Esophagus (tissue), 2 donors: ENCODE measurements at regions not wholly inside any gene's neighbourhood (a gene's known extent, or its start where the extent isn't known, plus 50 kb on each side); places are given as distances from the start of the nearest gene placed in this dataset.
"Not testable (repeated sequence)": the region's sequence is repeated elsewhere in the genome, so short reads cannot be mapped to it uniquely, and the experiment has no call there.

Experiments used
- H3K27ac ChIP-seq, 2 donors: one replicate each; pipeline ENCODE4 v1.5.1; 2013; ENCODE audit warnings: low read depth in 2 of 2, mild to moderate bottlenecking in 2 of 2, inconsistent platforms in 1 of 2, low read length in 1 of 2, moderate library complexity in 1 of 2
- H3K27me3 ChIP-seq, 2 donors: one replicate each; pipeline ENCODE4 v1.6.1; 2013; ENCODE audit warnings: low read length in 2 of 2, control low read depth in 1 of 2, mild to moderate bottlenecking in 1 of 2; ENCODE audit not compliant: insufficient read depth in 2 of 2, control insufficient read depth in 1 of 2
- H3K36me3 ChIP-seq, 2 donors: one replicate each; pipeline ENCODE4 v1.6.1; 2013; ENCODE audit warnings: low read length in 1 of 2; ENCODE audit not compliant: control insufficient read depth in 2 of 2, insufficient read depth in 2 of 2
- H3K4me1 ChIP-seq, 2 donors: one replicate each; pipeline ENCODE4 v1.6.1; 2013; ENCODE audit warnings: low read length in 1 of 2; ENCODE audit not compliant: control insufficient read depth in 2 of 2, insufficient read depth in 2 of 2
- H3K4me3 ChIP-seq, 2 donors: one replicate each; pipeline ENCODE4 v1.5.1; 2013; ENCODE audit warnings: low read length in 2 of 2, mild to moderate bottlenecking in 2 of 2, low read depth in 1 of 2, moderate library complexity in 1 of 2
- H3K9me3 ChIP-seq, 2 donors: one replicate each; pipeline ENCODE4 v1.6.1; 2013; ENCODE audit warnings: mild to moderate bottlenecking in 2 of 2, low read depth in 1 of 2, low read length in 1 of 2, moderate library complexity in 1 of 2; ENCODE audit not compliant: control insufficient read depth in 2 of 2, insufficient read depth in 1 of 2
- WGBS, 2 donors: extraction: QIAGEN DNeasy Blood & Tissue Kit; methylation state at CpG; one replicate each; pipeline ENCODE4 v1.1.7; 2013; 5-methylcytosine and 5-hydroxymethylcytosine counted together
- donor health status: healthy with polysubstance abuse.
- donor health status: Bipolar disorder and iron deficiency.

- no peak overlapping the region for H3K4me3 ChIP-seq
- no peaks in the 10 kb centered on the region for H3K4me1 ChIP-seq
- H3K36me3 ChIP-seq, result no peaks in the 10 kb centered on the region
- WGBS, 2 donors, result 69 to 82% methylated on average over 1 of the region's 1 CpG
- H3K27me3 ChIP-seq, result no peaks in the 10 kb centered on the region
- H3K9me3 ChIP-seq, result no peaks in the 10 kb centered on the region
- H3K27ac ChIP-seq, result no peak overlapping the region
Measured at GRCh38 chr16:79959226-79959625, 358.7 kb upstream of the MAF start.

- no peaks in the 10 kb centered on the region for H3K36me3 ChIP-seq
- H3K4me3 ChIP-seq, result no peak overlapping the region
- H3K4me1 ChIP-seq, result no peaks in the 10 kb centered on the region
- H3K27ac ChIP-seq, result no peak overlapping the region
- no peaks in the 10 kb centered on the region for H3K27me3 ChIP-seq
- H3K9me3 ChIP-seq, result no peaks in the 10 kb centered on the region
- WGBS, 2 donors, result 66 to 68% methylated on average over 4 of the region's 4 CpGs
Measured at GRCh38 chr16:79954921-79955705, 354.6 kb upstream of the MAF start.

- WGBS, 2 donors, result 48 to 54% methylated on average over 3 of the region's 3 CpGs
- Histone ChIP-seq H3K27me3 (no peaks in the 10 kb centered on the region), H3K36me3 (no peaks in the 10 kb centered on the region), H3K4me3 (no peak overlapping the region), H3K27ac (no peak overlapping the region), H3K9me3 (no peaks in the 10 kb centered on the region), H3K4me1 (no peaks in the 10 kb centered on the region)
Measured at GRCh38 chr16:79950932-79951719, 350.6 kb upstream of the MAF start.

- no peaks in the 10 kb centered on the region for H3K4me1 ChIP-seq
- no peaks in the 10 kb centered on the region for H3K9me3 ChIP-seq
- H3K4me3 ChIP-seq, result no peak overlapping the region
- no peaks in the 10 kb centered on the region for H3K27me3 ChIP-seq
- 76 to 81% methylated on average over 1 of the region's 1 CpG for WGBS, 2 donors
- no peak overlapping the region for H3K27ac ChIP-seq
- H3K36me3 ChIP-seq, result no peaks in the 10 kb centered on the region
Measured at GRCh38 chr16:79949417-79949816, 348.9 kb upstream of the MAF start.

GRCh38 chr16:79947771-79948170 is 347.2 kb upstream of the MAF start:
- H3K36me3 ChIP-seq, result no peaks in the 10 kb centered on the region
- no peak overlapping the region for H3K27ac ChIP-seq
- 82 to 86% methylated on average over 3 of the region's 3 CpGs for WGBS, 2 donors

GRCh38 chr16:79946252-79946651 is 345.7 kb upstream of the MAF start:
- Histone ChIP-seq H3K4me3 (no peak overlapping the region), H3K9me3 (no peaks in the 10 kb centered on the region), H3K27ac (no peak overlapping the region), H3K36me3 (no peaks in the 10 kb centered on the region), H3K27me3 (no peaks in the 10 kb centered on the region), H3K4me1 (no peaks in the 10 kb centered on the region)
- WGBS, 2 donors, result 94 to 97% methylated on average over 2 of the region's 2 CpGs

More at GRCh38 chr16:79947771-79948170, 347.2 kb upstream of the MAF start:
- no peaks in the 10 kb centered on the region for H3K4me1 ChIP-seq
- no peak overlapping the region for H3K4me3 ChIP-seq
- H3K27me3 ChIP-seq, result no peaks in the 10 kb centered on the region
- no peaks in the 10 kb centered on the region for H3K9me3 ChIP-seq

GRCh38 chr16:79943736-79944135 is 343.2 kb upstream of the MAF start:
- Histone ChIP-seq H3K27ac (no peak overlapping the region), H3K4me3 (no peak overlapping the region), H3K36me3 (no peaks in the 10 kb centered on the region), H3K4me1 (no peaks in the 10 kb centered on the region), H3K27me3 (peaks cover 0 to 2% of the 10 kb centered on the region in 2 donors), H3K9me3 (no peaks in the 10 kb centered on the region)
- 59 to 61% methylated on average over 3 of the region's 3 CpGs for WGBS, 2 donors

GRCh38 chr16:79938575-79938974 is 338.0 kb upstream of the MAF start:
- peaks cover 0 to 2% of the 10 kb centered on the region in 2 donors for H3K27me3 ChIP-seq
- H3K36me3 ChIP-seq, result no peaks in the 10 kb centered on the region
- H3K9me3 ChIP-seq, result no peaks in the 10 kb centered on the region
- no peaks in the 10 kb centered on the region for H3K4me1 ChIP-seq
- 83% methylated on average over 4 of the region's 4 CpGs for WGBS, 2 donors
- no peak overlapping the region for H3K27ac ChIP-seq
- H3K4me3 ChIP-seq, result no peak overlapping the region

- H3K27ac ChIP-seq, H3K9me3 ChIP-seq, H3K36me3 ChIP-seq, H3K4me1 ChIP-seq, H3K27me3 ChIP-seq, H3K4me3 ChIP-seq: not testable (repeated sequence)
Measured at GRCh38 chr16:79937671-79938070, 337.1 kb upstream of the MAF start.

GRCh38 chr16:79933603-79934002 is 333.1 kb upstream of the MAF start:
- H3K4me3 ChIP-seq, result no peak overlapping the region
- H3K27me3 ChIP-seq, result no peaks in the 10 kb centered on the region
- no peaks in the 10 kb centered on the region for H3K36me3 ChIP-seq
- no peaks in the 10 kb centered on the region for H3K4me1 ChIP-seq
- H3K27ac ChIP-seq, result no peak overlapping the region
- H3K9me3 ChIP-seq, result peaks cover 0 to 3% of the 10 kb centered on the region in 2 donors
- 70 to 82% methylated on average over 8 of the region's 8 CpGs for WGBS, 2 donors
